GM10266 (cell line): ENCODE measurements at regions not wholly inside any gene's neighbourhood (a gene's known extent, or its start where the extent isn't known, plus 50 kb on each side); places are given as distances from the start of the nearest gene placed in this dataset.

Experiments
- DNase-seq: peaks from one replicate; pipeline ENCODE4 v3.0.0; 2012; ENCODE audit errors: extremely low spot score
- CTCF ChIP-seq: IDR thresholded peaks from 2 replicates; pipeline ENCODE4 v1.5.1; 2012; ENCODE audit warnings: mild to moderate bottlenecking, low read depth; ENCODE audit not compliant: control insufficient read depth, insufficient read depth; ENCODE audit errors: missing control alignments

GRCh38 chr2:145669301-145669700 is 1149.4 kb upstream of the ZEB2 start:
- DNase-seq: no peak
- TF ChIP-seq CTCF: no peak

- TF ChIP-seq CTCF: no peak
- no peak for DNase-seq
These were observed 1146.6 kb upstream of the ZEB2 start for GRCh38 chr2:145666552-145666951.

GRCh38 chr2:145657265-145657664 is 1137.3 kb upstream of the ZEB2 start:
- DNase-seq: no peak
- TF ChIP-seq CTCF: no peak

GRCh38 chr2:145655165-145655765 is 1135.3 kb upstream of the ZEB2 start:
- no peak for DNase-seq
- TF ChIP-seq CTCF: no peak

GRCh38 chr2:145654746-145655145 is 1134.8 kb upstream of the ZEB2 start:
- DNase-seq: no peak
- TF ChIP-seq CTCF: no peak

- no peak for TF ChIP-seq CTCF
- DNase-seq: no peak
These were observed 1134.2 kb upstream of the ZEB2 start for GRCh38 chr2:145654156-145654555.

GRCh38 chr2:145653553-145653952 is 1133.6 kb upstream of the ZEB2 start:
- no peak for DNase-seq
- TF ChIP-seq CTCF: no peak
